ENCODE measurements at regions not wholly inside any gene's neighbourhood (a gene's known extent, or its start where the extent isn't known, plus 50 kb on each side); places are given as distances from the start of the nearest gene placed in this dataset.

- H3K4me3 ChIP-seq (ENCODE audit: control insufficient read depth, low read depth, low read length): no peak overlapping the region
- TF ChIP-seq, protein P1, sequence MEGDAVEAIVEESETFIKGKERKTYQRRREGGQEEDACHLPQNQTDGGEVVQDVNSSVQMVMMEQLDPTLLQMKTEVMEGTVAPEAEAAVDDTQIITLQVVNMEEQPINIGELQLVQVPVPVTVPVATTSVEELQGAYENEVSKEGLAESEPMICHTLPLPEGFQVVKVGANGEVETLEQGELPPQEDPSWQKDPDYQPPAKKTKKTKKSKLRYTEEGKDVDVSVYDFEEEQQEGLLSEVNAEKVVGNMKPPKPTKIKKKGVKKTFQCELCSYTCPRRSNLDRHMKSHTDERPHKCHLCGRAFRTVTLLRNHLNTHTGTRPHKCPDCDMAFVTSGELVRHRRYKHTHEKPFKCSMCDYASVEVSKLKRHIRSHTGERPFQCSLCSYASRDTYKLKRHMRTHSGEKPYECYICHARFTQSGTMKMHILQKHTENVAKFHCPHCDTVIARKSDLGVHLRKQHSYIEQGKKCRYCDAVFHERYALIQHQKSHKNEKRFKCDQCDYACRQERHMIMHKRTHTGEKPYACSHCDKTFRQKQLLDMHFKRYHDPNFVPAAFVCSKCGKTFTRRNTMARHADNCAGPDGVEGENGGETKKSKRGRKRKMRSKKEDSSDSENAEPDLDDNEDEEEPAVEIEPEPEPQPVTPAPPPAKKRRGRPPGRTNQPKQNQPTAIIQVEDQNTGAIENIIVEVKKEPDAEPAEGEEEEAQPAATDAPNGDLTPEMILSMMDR (conservative IDR thresholded peaks at IDR 0.05; ENCODE audit: control insufficient read depth, insufficient read depth, low read depth, low read length): no peak
These were observed 1099.2 kb downstream of the FAM181B start for GRCh38 chr11:81634483-81634882.

GRCh38 chr11:81602508-81602907 lies 1131.2 kb downstream of the FAM181B start:
- H3K4me3 ChIP-seq (ENCODE audit: control insufficient read depth, low read depth, low read length): no peak overlapping the region
- DNase-seq (ENCODE audit: low read depth): no peak
- TF ChIP-seq, protein P1 (conservative IDR thresholded peaks at IDR 0.05; ENCODE audit: control insufficient read depth, insufficient read depth, low read depth, low read length): no peak

More at GRCh38 chr11:81634483-81634882, 1099.2 kb downstream of the FAM181B start:
- DNase-seq (ENCODE audit: low read depth): no peak

GRCh38 chr11:81596704-81597103 lies 1137.0 kb downstream of the FAM181B start:
- TF ChIP-seq, protein P1 (conservative IDR thresholded peaks at IDR 0.05; ENCODE audit: control insufficient read depth, insufficient read depth, low read depth, low read length): no peak
- H3K4me3 ChIP-seq (ENCODE audit: control insufficient read depth, low read depth, low read length): no peak overlapping the region
- DNase-seq (ENCODE audit: low read depth): no peak

DNA sequence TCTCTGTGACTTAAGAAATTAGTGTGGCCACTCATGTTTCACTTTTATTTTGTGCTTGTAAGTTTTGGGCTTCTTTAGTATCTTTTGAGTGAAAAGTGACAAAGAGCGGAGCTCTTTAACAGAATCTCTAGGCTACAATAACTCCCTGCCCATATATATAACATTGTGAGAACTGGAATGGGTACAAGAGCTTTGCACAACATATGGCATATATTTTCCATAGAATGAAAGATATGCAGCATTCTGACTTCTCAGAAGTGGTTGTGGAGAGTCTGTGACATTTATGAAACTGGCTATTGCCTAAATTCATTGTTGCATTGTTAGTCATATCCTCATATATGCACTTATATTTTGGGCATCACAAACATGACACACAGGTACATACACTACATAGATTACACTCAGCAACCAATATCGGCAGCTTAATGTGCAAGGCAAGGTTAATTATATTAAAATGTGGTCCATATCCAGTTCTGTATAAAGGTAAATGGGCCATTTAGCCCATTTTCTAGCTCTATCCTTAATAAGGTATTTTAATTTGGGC lies 1148.2 kb downstream of the FAM181B start:
- H3K4me3 ChIP-seq (ENCODE audit: control insufficient read depth, low read depth, low read length): no peak overlapping the region
- DNase-seq (ENCODE audit: low read depth): no peak
- TF ChIP-seq, protein P1 (conservative IDR thresholded peaks at IDR 0.05; ENCODE audit: control insufficient read depth, insufficient read depth, low read depth, low read length): no peak

- TF ChIP-seq, protein P1 (conservative IDR thresholded peaks at IDR 0.05; ENCODE audit: control insufficient read depth, insufficient read depth, low read depth, low read length): no peak
- no peak for DNase-seq (ENCODE audit: low read depth)
- H3K4me3 ChIP-seq (ENCODE audit: control insufficient read depth, low read depth, low read length): no peak overlapping the region
These were observed 1154.3 kb downstream of the FAM181B start for GRCh38 chr11:81579339-81579738.

DNA sequence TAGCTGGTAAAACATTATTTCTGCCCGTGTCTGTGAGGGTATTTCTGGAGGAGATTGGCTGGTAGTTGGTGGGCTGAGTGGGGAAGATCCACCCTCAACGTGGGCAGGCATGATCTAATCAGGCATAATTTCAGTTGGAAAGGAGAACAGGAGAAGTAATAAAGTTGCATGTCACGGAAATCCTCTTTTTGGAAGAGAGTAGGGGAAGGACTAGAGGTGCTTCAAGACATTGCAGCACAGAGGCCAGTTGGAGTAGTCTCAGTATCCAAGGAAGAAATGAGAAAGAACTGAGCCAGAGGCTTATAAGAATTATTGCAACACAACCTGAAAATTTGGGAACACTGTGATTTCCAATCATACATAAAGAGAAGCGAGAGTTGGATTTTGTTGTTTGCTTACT lies 1155.1 kb downstream of the FAM181B start:
- no peak for DNase-seq (ENCODE audit: low read depth)
- TF ChIP-seq, protein P1 (conservative IDR thresholded peaks at IDR 0.05; ENCODE audit: control insufficient read depth, insufficient read depth, low read depth, low read length): no peak
- H3K4me3 ChIP-seq (ENCODE audit: control insufficient read depth, low read depth, low read length): no peak overlapping the region

DNA sequence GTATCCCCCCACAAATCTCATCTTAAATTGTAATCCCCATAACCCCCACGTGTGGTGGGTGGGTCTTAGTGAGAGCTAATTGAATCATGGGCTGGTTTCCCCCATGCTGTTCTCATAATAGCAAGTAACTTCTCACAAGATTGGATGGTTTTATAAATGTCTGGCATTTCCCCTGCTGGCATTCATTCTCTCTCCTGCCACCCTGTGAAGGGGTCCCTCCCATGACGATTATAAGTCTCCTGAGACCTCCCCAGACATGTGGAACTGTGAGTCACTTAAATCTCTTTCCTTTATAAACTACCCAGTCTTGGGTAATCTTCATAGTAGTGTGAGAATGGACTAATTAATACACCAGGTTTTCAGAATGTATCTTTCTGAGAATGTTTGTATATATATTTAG lies 1159.4 kb downstream of the FAM181B start:
- DNase-seq (ENCODE audit: low read depth): no peak
- TF ChIP-seq, protein P1 (conservative IDR thresholded peaks at IDR 0.05; ENCODE audit: control insufficient read depth, insufficient read depth, low read depth, low read length): no peak
- H3K4me3 ChIP-seq (ENCODE audit: control insufficient read depth, low read depth, low read length): no peak overlapping the region

Measured in fibroblast of mammary gland (primary cell).